Activated CD4-positive, alpha-beta T cell treated with anti-CD3 and anti-CD28 coated beads for 24 hours (primary cell): ENCODE measurements at regions not wholly inside any gene's neighbourhood (a gene's known extent, or its start where the extent isn't known, plus 50 kb on each side); places are given as distances from the start of the nearest gene placed in this dataset.
"Not testable (repeated sequence)": the region's sequence is repeated elsewhere in the genome, so short reads cannot be mapped to it uniquely, and the experiment has no call there.

Experiments used
- DNase-seq, 2 donors: peaks; one replicate each; pipeline ENCODE4 v3.0.0-alpha.2; 2020; ENCODE audit warnings: low read depth in 2 of 2

- no peak for DNase-seq
These were observed 296.7 kb downstream of the CYRIA start for GRCh38 chr2:16368951-16369350.

DNA sequence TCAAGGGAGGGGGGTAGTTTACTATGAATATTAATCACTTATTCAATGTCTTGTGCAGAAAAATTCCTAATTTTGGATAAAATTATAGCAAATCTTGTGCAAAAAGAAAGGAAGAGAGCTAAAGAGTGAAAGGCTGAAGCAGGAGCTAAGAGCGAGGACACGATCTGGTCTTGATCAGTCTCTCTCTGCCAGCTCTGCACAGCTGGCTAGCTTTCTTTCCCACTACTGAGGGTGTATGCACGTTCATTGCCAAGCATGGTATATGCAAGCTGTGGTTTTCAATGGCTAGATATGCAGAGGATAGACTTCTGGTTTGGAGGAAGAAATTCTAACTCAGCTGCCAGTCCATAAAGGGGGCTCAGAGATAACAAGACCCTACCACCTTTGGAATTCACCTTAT, 297.3 kb downstream of the CYRIA start:
- no peak for DNase-seq

GRCh38 chr2:16365366-16365765, 300.3 kb downstream of the CYRIA start:
- no peak for DNase-seq

GRCh38 chr2:16363581-16363980, 302.1 kb downstream of the CYRIA start:
- DNase-seq: no peak

DNA sequence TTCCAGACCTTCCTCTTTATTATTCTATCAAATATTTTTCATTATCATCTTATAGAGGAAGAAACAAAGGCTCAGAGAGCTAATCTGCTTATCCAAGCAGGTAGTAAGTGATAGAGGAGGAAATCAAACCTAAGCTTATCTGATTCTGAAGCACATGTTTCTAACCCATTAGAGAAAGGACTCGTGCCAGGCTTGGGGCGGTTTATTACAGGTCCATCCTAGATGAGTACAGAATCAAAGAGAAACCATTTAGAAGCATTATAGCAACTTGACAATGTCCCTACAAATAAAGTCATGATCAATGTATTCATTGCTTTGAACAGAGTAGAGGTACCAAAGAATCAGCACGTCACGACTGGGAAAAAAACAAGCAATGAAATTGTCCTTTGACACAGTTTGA, 303.0 kb downstream of the CYRIA start:
- DNase-seq: no peak

DNA sequence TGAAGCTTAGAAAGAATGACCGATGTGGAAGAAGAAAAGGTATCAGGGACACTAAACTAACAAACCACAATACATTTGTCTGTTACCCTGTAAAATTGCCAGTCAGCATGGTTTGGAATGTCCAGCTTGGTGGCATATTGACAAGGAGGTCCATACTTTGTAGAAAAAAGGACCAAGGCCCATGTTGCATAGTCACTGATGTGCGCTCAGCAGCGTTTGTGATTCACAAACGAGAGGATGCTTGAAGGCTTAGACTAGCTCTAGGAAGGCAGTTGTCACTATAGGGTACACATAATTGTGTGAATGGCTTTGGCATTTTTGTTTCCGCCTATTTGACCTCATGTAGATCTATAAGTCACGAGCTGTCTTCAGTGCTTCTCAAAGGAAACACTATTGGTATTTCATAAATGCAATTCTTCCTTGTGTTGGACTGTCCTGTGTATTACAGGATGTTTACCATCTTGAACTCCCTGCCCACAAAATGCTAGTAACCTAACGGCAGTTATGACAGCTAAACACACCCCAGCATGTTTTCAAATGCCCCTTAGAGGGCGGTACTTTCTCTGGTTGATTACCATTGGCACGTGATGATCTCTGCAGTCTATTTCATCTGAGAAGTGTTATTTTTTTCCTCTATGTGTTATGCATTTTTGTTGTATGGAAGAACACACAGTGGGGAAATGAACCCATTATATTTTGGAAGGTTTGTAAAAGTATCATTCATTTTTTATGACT, 304.2 kb downstream of the CYRIA start:
- DNase-seq: no peak

DNA sequence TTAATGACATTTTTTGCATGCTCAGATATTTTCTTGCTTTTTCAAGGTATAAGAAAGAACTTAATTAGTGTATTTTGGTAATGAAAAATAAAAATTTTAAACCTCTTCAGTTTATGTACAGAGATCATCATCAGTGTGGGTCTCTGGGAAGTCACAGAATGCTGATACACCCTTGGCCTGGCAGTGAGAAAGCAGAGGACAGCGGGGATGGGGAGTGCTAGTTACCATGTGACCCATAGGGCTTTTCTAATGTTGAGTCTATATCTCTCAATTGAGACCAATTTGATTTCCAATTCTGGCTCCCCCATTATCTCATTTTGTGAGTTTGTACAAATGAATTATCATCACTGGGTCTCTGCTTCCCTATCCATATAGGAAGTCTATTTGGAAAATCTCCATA, 305.7 kb downstream of the CYRIA start:
- DNase-seq: no peak

- no peak for DNase-seq
These were observed 308.4 kb downstream of the CYRIA start for GRCh38 chr2:16357188-16357587.

- no peak for DNase-seq
These were observed 314.1 kb downstream of the CYRIA start for GRCh38 chr2:16351541-16351940.

- no peak for DNase-seq
These were observed 314.5 kb downstream of the CYRIA start for GRCh38 chr2:16351137-16351536.

- DNase-seq: no peak
These were observed 315.4 kb downstream of the CYRIA start for GRCh38 chr2:16350211-16350610.

DNA sequence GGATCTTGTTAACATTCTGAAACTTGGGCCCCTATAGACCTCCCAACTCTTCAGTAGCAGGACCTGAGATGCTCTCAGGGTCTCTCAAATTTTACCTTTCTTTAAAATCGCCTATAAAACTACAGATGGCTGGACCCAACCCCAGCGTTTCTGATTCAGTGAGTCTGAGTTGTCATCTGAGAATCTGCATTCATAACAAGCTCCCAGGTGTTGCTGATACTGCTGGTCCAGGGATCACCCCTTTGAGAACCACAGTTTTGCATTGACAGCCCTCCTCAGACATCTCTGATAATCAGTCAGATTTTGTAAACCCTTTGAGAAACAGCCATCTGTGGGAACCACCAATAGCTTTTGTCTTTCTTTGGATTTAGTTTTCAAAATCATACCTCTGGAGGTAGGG, 315.8 kb downstream of the CYRIA start:
- DNase-seq: no peak

GRCh38 chr2:16348821-16349515, 316.7 kb downstream of the CYRIA start:
- DNase-seq: no peak

DNA sequence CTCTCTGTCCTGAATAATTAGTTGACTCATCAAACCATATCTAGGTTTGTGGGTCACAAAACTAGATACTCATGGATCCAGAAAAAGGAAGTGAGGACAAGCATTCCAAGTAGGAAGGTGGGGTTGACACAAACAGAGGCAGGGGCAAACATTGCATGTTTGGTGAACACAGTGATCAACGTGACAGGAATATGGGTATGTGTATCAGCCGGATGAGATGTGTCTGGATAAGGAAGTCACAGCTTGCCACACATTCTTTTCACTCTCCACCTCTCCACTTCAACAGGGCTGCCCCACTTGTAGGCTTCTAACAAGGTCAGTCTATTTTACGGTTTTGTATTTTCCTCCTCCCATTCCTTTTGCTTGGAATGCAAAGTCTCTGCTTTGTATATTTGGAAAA, 319.0 kb downstream of the CYRIA start:
- no peak for DNase-seq

- DNase-seq: not testable (repeated sequence)
These were observed 320.4 kb downstream of the CYRIA start for GRCh38 chr2:16345231-16345630.

DNA sequence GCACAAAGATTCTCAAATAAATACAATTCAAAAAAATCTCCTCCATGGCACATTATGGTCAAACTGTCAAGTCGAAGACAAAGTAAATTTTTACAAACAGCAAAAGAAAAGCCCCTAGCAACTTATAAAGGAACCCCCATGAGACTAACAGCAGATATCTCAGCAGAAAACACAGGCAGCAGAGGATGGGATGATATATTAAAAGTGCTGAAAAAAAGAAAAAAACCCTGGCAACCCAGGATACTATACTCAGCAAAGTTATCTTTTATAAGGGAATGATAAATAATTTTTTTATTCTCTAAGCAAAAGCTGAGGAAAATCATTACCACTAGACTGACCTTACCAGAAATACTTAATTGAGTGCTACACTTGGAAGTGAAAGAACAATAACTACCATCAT, 326.4 kb downstream of the CYRIA start:
- no peak for DNase-seq

DNA sequence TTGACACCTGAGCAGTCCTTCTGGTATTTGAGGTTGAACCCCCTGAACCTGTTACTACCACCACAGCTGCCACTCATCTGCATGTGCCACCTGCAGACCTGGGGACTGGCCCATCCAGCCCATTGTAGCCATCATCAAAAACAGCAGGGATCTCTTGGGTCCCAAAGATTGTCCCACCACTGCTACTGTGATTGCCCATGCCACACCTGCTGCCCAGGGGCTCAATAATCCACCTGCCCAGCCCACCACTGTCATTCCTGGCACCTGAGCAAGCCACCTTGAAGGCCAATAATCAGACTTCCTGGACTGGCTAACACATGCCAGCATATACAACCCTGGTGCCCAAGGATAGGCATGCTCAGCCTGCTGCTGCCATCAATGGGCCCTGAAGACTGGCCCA, 327.6 kb downstream of the CYRIA start:
- no peak for DNase-seq

GRCh38 chr2:16336916-16337315, 328.7 kb downstream of the CYRIA start:
- DNase-seq: no peak

DNA sequence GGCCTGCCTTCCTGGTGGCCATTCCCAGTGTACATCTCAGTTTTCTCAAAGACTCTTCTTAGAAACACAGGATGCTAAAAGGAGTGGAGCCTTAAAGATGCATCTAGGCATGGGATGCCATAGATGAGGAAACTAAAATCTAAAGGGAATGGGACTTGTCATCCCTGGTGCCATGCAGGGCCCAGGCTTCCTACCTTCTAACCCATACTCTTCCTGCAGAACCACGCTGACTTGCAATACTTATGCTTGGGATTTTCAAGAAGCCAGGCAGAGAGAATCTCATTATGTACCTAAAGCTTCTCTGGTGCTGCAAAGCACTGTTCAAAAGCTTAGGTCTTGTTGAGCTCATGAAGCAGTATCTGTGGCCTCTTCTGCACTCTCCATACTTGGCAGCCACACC, 329.1 kb downstream of the CYRIA start:
- no peak for DNase-seq

GRCh38 chr2:16335947-16336346, 329.7 kb downstream of the CYRIA start:
- no peak for DNase-seq

DNA sequence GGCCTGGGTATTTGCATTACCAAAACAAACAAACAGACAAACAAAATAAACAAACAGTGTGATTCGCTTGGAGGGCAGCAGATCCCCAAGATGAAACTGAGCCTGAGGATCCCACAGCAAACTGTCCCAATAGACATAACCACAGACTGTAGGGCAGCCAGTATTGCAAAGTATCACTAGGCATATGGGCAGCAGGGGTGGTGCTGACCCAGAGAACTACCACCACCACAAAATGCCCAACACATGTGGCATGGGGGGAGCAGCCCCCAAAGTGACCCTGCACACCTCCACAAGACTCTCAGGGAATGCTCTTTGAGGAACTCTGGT, 330.1 kb downstream of the CYRIA start:
- no peak for DNase-seq

GRCh38 chr2:16334886-16335603, 330.6 kb downstream of the CYRIA start:
- no peak for DNase-seq

- no peak for DNase-seq
These were observed 331.3 kb downstream of the CYRIA start for GRCh38 chr2:16334366-16334765.
